H9 (cell line): ENCODE measurements at regions not wholly inside any gene's neighbourhood (a gene's known extent, or its start where the extent isn't known, plus 50 kb on each side); places are given as distances from the start of the nearest gene placed in this dataset.

ENCODE experiments used
- DNase-seq: peaks from one replicate; pipeline ENCODE4 v3.0.0-alpha.2; 2017
- H2AFZ ChIP-seq: one replicate; pipeline ENCODE4 v1.6.1; 2013; ENCODE audit warnings: mild to moderate bottlenecking, low read length, control low read depth, moderate library complexity
- H2AK5ac ChIP-seq: 2 replicates; pipeline ENCODE4 v1.6.1; 2013; ENCODE audit warnings: low read length, control low read depth, mixed read lengths; ENCODE audit not compliant: insufficient read length
- H2BK120ac ChIP-seq: one replicate; pipeline ENCODE4 v1.6.1; 2013; ENCODE audit warnings: low read depth, mild to moderate bottlenecking, low read length, control low read depth, inconsistent platforms; ENCODE audit not compliant: poor library complexity, severe bottlenecking
- H2BK12ac ChIP-seq: 2 replicates; pipeline ENCODE4 v1.6.1; 2013; ENCODE audit warnings: low read length, control low read depth, mixed read lengths, low read depth; ENCODE audit not compliant: insufficient read length
- H2BK15ac ChIP-seq: 2 replicates; pipeline ENCODE4 v1.6.1; 2013; ENCODE audit warnings: low read depth, low read length, control low read depth
- H2BK20ac ChIP-seq: one replicate; pipeline ENCODE4 v1.6.1; 2013; ENCODE audit warnings: low read depth, mild to moderate bottlenecking, low read length, control low read depth, inconsistent platforms; ENCODE audit not compliant: poor library complexity, severe bottlenecking
- H2BK5ac ChIP-seq: 2 replicates; pipeline ENCODE4 v1.6.1; 2013; ENCODE audit warnings: low read length, control low read depth, mixed read lengths; ENCODE audit not compliant: insufficient read length
- H3K14ac ChIP-seq: 2 replicates; pipeline ENCODE4 v1.6.1; 2013; ENCODE audit warnings: low read length, control low read depth; ENCODE audit not compliant: insufficient read depth
- H3K18ac ChIP-seq: 2 replicates; pipeline ENCODE4 v1.6.1; 2013; ENCODE audit warnings: low read depth, mild to moderate bottlenecking, mixed read lengths, low read length, control low read depth; ENCODE audit not compliant: insufficient read length
- H3K23ac ChIP-seq: 2 replicates; pipeline ENCODE4 v1.6.1; 2013; ENCODE audit warnings: low read length, control low read depth, mixed read lengths, low read depth; ENCODE audit not compliant: insufficient read length
- H3K23me2 ChIP-seq: 2 replicates; pipeline ENCODE4 v1.6.1; 2013; ENCODE audit warnings: low read depth, mild to moderate bottlenecking, mixed read lengths, low read length, control low read depth; ENCODE audit not compliant: insufficient read length, poor library complexity, severe bottlenecking
- H3K27ac ChIP-seq: 2 replicates; pipeline ENCODE4 v1.5.1; 2013; ENCODE audit warnings: low read length, control low read depth, mixed read lengths, low read depth; ENCODE audit not compliant: insufficient read length
- H3K27me3 ChIP-seq: 2 replicates; pipeline ENCODE4 v1.6.1; 2013; ENCODE audit warnings: low read length, control low read depth, inconsistent platforms; ENCODE audit not compliant: insufficient read depth
- H3K4ac ChIP-seq: 2 replicates; pipeline ENCODE4 v1.6.1; 2013; ENCODE audit warnings: low read depth, mild to moderate bottlenecking, control low read depth, inconsistent platforms, low read length, moderate library complexity
- H3K4me1 ChIP-seq: 2 replicates; pipeline ENCODE4 v1.6.1; 2013; ENCODE audit warnings: low read length, control low read depth, inconsistent platforms; ENCODE audit not compliant: insufficient read depth
- H3K4me2 ChIP-seq: 2 replicates; pipeline ENCODE4 v1.6.1; 2013; ENCODE audit warnings: low read length, control low read depth, mixed read lengths; ENCODE audit not compliant: insufficient read length, insufficient read depth
- H3K56ac ChIP-seq: 2 replicates; pipeline ENCODE4 v1.6.1; 2013; ENCODE audit warnings: low read depth, mild to moderate bottlenecking, mixed read lengths, low read length, control low read depth; ENCODE audit not compliant: insufficient read length
- H3K79me1 ChIP-seq: 2 replicates; pipeline ENCODE4 v1.6.1; 2013; ENCODE audit warnings: low read depth, mild to moderate bottlenecking, moderate library complexity, low read length, control low read depth, inconsistent platforms; ENCODE audit not compliant: insufficient read depth, poor library complexity, severe bottlenecking
- H3K79me2 ChIP-seq: 2 replicates; pipeline ENCODE4 v1.6.1; 2013; ENCODE audit warnings: low read length, control low read depth, inconsistent platforms; ENCODE audit not compliant: insufficient read depth
- H3K9ac ChIP-seq: 2 replicates; pipeline ENCODE4 v1.6.1; 2013; ENCODE audit warnings: low read length, control low read depth, mixed read lengths; ENCODE audit not compliant: insufficient read length; ENCODE audit errors: extremely low read depth
- H3K9me3 ChIP-seq: one replicate; pipeline ENCODE4 v1.6.1; 2013; ENCODE audit warnings: low read depth, low read length, inconsistent platforms; ENCODE audit not compliant: control insufficient read depth
- H3T11ph ChIP-seq: one replicate; pipeline ENCODE4 v1.6.1; 2013; ENCODE audit warnings: mild to moderate bottlenecking, low read length, control low read depth, inconsistent platforms
- H4K20me1 ChIP-seq: one replicate; pipeline ENCODE4 v1.6.1; 2013; ENCODE audit not compliant: control insufficient read depth, insufficient read length, insufficient read depth
- H4K5ac ChIP-seq: 2 replicates; pipeline ENCODE4 v1.6.1; 2013; ENCODE audit warnings: low read depth, mild to moderate bottlenecking, mixed read lengths, low read length, control low read depth; ENCODE audit not compliant: insufficient read length
- H4K8ac ChIP-seq: replicated peaks from 2 replicates; pipeline ENCODE4 v1.6.1; 2013; ENCODE audit warnings: low read length, control low read depth, mixed read lengths, low read depth; ENCODE audit not compliant: insufficient read length
- H4K91ac ChIP-seq: 2 replicates; pipeline ENCODE4 v1.6.1; 2013; ENCODE audit warnings: low read depth, mild to moderate bottlenecking, moderate library complexity, mixed read lengths, low read length, control low read depth; ENCODE audit not compliant: insufficient read length
- H3K27ac Mint-ChIP-seq, 3 experiments: 2 replicates in 2 of 3; 3 replicates in 1 of 3; pipeline ENCODE4 v1.8.0; 2020 to 2021; ENCODE audit warnings: mixed read lengths in 3 of 3, mild to moderate bottlenecking in 1 of 3, moderate library complexity in 1 of 3
- H3K27me3 Mint-ChIP-seq: 2 replicates; pipeline ENCODE4 v1.8.0; 2021; ENCODE audit warnings: low read depth, mild to moderate bottlenecking, moderate library complexity, mixed read lengths
- H3K36me3 Mint-ChIP-seq, 3 experiments: 2 replicates in 2 of 3; 3 replicates in 1 of 3; pipeline ENCODE4 v1.8.0; 2020 to 2021; ENCODE audit warnings: low read depth in 3 of 3, mixed read lengths in 3 of 3; ENCODE audit not compliant: insufficient read depth in 1 of 3
- H3K4me1 Mint-ChIP-seq, 2 experiments: 2 replicates each; pipeline ENCODE4 v1.8.0; 2020; ENCODE audit warnings: mixed read lengths in 2 of 2
- H3K4me3 Mint-ChIP-seq, 2 experiments: 2 replicates in 1 of 2; 3 replicates in 1 of 2; pipeline ENCODE4 v1.8.0; 2020 to 2021; ENCODE audit warnings: mild to moderate bottlenecking in 2 of 2, mixed read lengths in 2 of 2, moderate library complexity in 1 of 2
- H3K9me3 Mint-ChIP-seq, 2 experiments: 2 replicates in 1 of 2; 3 replicates in 1 of 2; pipeline ENCODE4 v1.8.0; 2020; ENCODE audit warnings: mild to moderate bottlenecking in 2 of 2, mixed read lengths in 2 of 2, moderate library complexity in 1 of 2
- CTCF ChIP-seq: fragments of 200-600 bp; sonication (generic); conservative IDR thresholded peaks from 3 replicates; pipeline ENCODE4 v1.8.0; 2021; ENCODE audit warnings: antibody characterized with exemption, mild to moderate bottlenecking
- WGBS: extraction: QIAGEN DNeasy Blood & Tissue Kit; methylation state at CpG from one replicate; pipeline ENCODE4 v1.1.7; 2013; ENCODE audit warnings: missing lambda C conversion rate, low lambda C conversion rate, mixed read lengths; ENCODE audit not compliant: insufficient read length; ENCODE audit errors: extremely low coverage; 5-methylcytosine and 5-hydroxymethylcytosine counted together

GRCh38 chr9:616694-617093 lies 224.8 kb upstream of the DMRT1 start:
- H3K18ac ChIP-seq, result no peak overlapping the region
- no peak overlapping the region for H3K9ac ChIP-seq
- H3K4me2 ChIP-seq, result no peak overlapping the region
- H4K91ac ChIP-seq, result no peak overlapping the region
- H2BK12ac ChIP-seq, result no peak overlapping the region
- H3K4me1 ChIP-seq, result no peaks in the 10 kb centered on the region
- TF ChIP-seq CTCF, result no peak
- H3K4ac ChIP-seq, result no peak overlapping the region
- H2BK15ac ChIP-seq, result no peak overlapping the region
- H3K14ac ChIP-seq, result no peak overlapping the region
- no peak overlapping the region for H2BK120ac ChIP-seq
- H3K79me2 ChIP-seq, result no peaks in the 10 kb centered on the region
- peaks cover 13 to 14% of the 10 kb centered on the region in 2 experiments for H3K4me1 Mint-ChIP-seq
- H4K5ac ChIP-seq, result no peak overlapping the region
- H3K9me3 Mint-ChIP-seq, result no peaks in the 10 kb centered on the region
- H3K27me3 Mint-ChIP-seq, result no peaks in the 10 kb centered on the region
- H3K56ac ChIP-seq, result no peak overlapping the region
- H3K23ac ChIP-seq, result no peak overlapping the region
- H3K9me3 ChIP-seq, result no peaks in the 10 kb centered on the region
- no peak overlapping the region for H3T11ph ChIP-seq
- no peak overlapping the region for H4K8ac ChIP-seq
- no peak overlapping the region for H3K27ac Mint-ChIP-seq
- DNase-seq, result no peak
- H3K36me3 Mint-ChIP-seq, result no peaks in the 10 kb centered on the region; a peak in 1 of 7 replicates
- no peak overlapping the region for H2AFZ ChIP-seq
- H3K79me1 ChIP-seq, result no peaks in the 10 kb centered on the region
- H3K27me3 ChIP-seq, result no peaks in the 10 kb centered on the region
- no peak overlapping the region for H2AK5ac ChIP-seq
- no peaks in the 10 kb centered on the region for H4K20me1 ChIP-seq
- H2BK20ac ChIP-seq, result no peak overlapping the region
- WGBS, result no CpG with 5 or more reads among the region's 4 CpGs
- no peaks in the 10 kb centered on the region for H3K23me2 ChIP-seq
- no peak overlapping the region for H3K27ac ChIP-seq
- H3K4me3 Mint-ChIP-seq, result no peak overlapping the region
- no peak overlapping the region for H2BK5ac ChIP-seq
